HEK293T (cell line): ENCODE measurements at regions not wholly inside any gene's neighbourhood (a gene's known extent, or its start where the extent isn't known, plus 50 kb on each side); places are given as distances from the start of the nearest gene placed in this dataset.

Experiments
- ARNT ChIP-seq: fragments of 450-650 bp; IDR thresholded peaks from 2 replicates; pipeline ENCODE4 v1.6.1; 2017; ENCODE audit warnings: mild to moderate bottlenecking
- FOXA1 ChIP-seq: fragments of 450-650 bp; IDR thresholded peaks from 2 replicates; pipeline ENCODE4 v1.6.1; 2016; ENCODE audit warnings: mild to moderate bottlenecking
- FOXK2 ChIP-seq: fragments of 450-650 bp; IDR thresholded peaks from 2 replicates; pipeline ENCODE4 v1.6.1; 2016; ENCODE audit warnings: mild to moderate bottlenecking
- HDGF ChIP-seq: fragments of 450-650 bp; IDR thresholded peaks from 2 replicates; pipeline ENCODE4 v1.6.1; 2017; ENCODE audit warnings: antibody characterized with exemption, borderline replicate concordance
- SP1 ChIP-seq: fragments of 450-650 bp; IDR thresholded peaks from 2 replicates; pipeline ENCODE4 v1.6.1; 2017
- TARDBP ChIP-seq: fragments of 450-650 bp; IDR thresholded peaks from 2 replicates; pipeline ENCODE4 v1.6.1; 2016

- TF ChIP-seq HDGF (no peak), SP1 (no peak), ARNT (no peak), FOXA1 (no peak), FOXK2 (no peak), TARDBP (no peak)
Observed at GRCh38 chr4:125169192-125169591, 145.6 kb upstream of the FAT4 start.
